A673 (cell line): ENCODE measurements at regions not wholly inside any gene's neighbourhood (a gene's known extent, or its start where the extent isn't known, plus 50 kb on each side); places are given as distances from the start of the nearest gene placed in this dataset.

Experiments
- CTCF ChIP-seq: fragments of 300-800, 200-600 bp; sonication (generic); conservative IDR thresholded peaks from 2 replicates; pipeline ENCODE4 v1.5.1; 2017; ENCODE audit warnings: low read depth, mild to moderate bottlenecking, antibody characterized with exemption, low read length, moderate library complexity, mixed read lengths
- EZH2 ChIP-seq: fragments of 200-600 bp; sonication (generic); IDR thresholded peaks from 2 replicates; pipeline ENCODE4 v1.6.1; 2017; ENCODE audit warnings: borderline replicate concordance, low read depth, mild to moderate bottlenecking, mixed read lengths, antibody characterized with exemption, low read length; ENCODE audit not compliant: poor library complexity, severe bottlenecking

DNA sequence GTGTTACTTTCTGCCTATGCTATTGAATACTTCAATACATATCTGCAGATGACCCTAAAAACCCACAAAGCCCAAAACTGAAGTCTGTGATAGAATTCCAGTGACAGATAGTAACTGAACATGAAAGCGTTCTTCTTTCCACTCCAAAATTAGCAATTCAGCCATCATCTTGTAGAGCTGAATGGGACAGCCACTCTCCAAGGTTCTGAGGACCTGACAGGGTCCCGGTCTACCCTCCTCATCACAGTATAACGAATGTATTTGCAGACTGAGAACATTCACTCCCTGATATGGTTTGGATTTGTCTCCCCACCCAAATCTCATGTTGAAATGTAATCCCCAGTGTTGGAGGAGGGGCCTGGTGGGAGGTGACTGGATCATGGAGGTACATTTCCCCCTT is 189.5 kb downstream of the MTCL1 start:
- no peak for TF ChIP-seq CTCF
- no peak for TF ChIP-seq EZH2
